ENCODE measurements at regions not wholly inside any gene's neighbourhood (a gene's known extent, or its start where the extent isn't known, plus 50 kb on each side); places are given as distances from the start of the nearest gene placed in this dataset.

DNA sequence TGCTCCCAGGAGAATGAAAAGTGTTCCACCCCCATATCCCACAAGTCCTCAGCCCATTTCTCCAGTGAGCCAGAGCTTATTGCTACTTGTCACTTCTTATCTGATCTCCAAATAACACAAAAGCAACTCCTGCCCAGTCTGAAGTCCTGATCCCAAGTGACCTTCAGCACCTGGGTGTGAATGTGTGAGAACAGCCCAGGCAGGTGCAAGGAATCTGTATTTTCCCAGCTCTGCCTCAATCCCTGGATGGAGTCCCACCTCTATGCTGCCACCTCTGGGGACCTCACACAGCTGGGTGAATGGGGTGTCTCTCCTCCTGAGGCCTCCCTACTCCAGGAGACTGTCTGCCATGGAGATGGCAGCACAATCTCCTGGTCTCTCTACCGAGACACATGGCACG is 402.4 kb upstream of the PROX1 start:
- Histone ChIP-seq H3K27ac (no peak overlapping the region), H3K36me3 (ENCODE audit: insufficient read depth in 1 of 2, low read depth in 1 of 2) (no peaks in the 10 kb centered on the region), H3K9me3 (no peaks in the 10 kb centered on the region), H3K4me3 (no peak overlapping the region), H3K4me1 (no peaks in the 10 kb centered on the region), H3K27me3 (ENCODE audit: insufficient read depth in 3 of 3, low read length in 2 of 3) (no peaks in the 10 kb centered on the region)
- WGBS, 3 donors = 89 to 97% (median 93%) methylated on average over 2 of the region's 2 CpGs
- TF ChIP-seq, protein P1, sequence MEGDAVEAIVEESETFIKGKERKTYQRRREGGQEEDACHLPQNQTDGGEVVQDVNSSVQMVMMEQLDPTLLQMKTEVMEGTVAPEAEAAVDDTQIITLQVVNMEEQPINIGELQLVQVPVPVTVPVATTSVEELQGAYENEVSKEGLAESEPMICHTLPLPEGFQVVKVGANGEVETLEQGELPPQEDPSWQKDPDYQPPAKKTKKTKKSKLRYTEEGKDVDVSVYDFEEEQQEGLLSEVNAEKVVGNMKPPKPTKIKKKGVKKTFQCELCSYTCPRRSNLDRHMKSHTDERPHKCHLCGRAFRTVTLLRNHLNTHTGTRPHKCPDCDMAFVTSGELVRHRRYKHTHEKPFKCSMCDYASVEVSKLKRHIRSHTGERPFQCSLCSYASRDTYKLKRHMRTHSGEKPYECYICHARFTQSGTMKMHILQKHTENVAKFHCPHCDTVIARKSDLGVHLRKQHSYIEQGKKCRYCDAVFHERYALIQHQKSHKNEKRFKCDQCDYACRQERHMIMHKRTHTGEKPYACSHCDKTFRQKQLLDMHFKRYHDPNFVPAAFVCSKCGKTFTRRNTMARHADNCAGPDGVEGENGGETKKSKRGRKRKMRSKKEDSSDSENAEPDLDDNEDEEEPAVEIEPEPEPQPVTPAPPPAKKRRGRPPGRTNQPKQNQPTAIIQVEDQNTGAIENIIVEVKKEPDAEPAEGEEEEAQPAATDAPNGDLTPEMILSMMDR (IDR thresholded peaks at IDR 0.05) = no peak
- ATAC-seq = no peak
- no peak for DNase-seq
- intact Hi-C loops (cut with DNase I) = no loop called here

DNA sequence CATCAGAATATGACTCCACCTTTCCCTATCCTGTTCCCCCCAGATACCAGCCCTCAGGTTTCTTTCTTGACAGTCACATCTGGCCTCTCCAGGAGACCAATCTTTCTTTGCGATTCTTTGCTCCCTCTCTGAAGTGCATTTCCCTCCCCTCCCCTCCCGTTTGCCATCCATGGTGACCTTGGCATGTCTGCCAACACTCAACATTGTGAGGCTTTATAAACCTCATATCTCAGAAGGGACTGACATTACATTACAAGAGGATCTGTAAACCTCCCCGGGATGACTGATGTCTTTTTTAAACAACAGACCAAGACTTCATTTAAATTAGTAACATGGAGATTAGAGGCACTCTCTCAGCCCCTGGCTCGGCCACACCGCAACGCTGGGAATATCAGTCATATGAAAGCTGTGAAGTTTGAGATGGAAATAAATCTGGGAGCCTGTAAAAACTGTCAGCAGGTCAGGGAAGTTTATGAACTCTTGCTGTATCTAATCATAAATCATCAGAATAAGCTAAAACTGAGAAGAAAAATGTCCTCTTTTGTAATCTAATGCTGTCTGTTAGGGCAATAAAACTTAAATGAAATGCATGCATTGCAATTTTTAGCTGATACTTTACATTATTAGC is 401.7 kb upstream of the PROX1 start:
- intact Hi-C loops (cut with DNase I) = no loop called here
- ATAC-seq = no peak

DNA sequence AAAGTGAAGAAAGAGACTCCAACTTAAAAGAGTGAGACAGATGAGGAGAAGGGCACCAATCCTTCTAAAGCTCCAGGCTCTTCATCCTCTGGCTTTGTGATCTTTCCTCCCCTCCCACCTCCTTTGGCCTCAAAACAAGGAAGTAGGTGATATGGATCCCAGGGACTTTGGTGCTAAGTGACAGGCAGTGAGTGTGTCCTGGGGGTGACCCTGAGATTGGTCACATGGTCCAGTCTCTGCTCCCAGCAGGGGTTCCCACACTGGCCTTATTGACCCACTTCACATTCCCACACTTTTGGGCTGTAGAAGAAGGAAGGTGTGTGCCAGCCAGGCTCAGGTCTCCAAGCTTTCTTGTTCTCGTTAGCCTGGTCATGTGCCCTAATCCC is 401.2 kb upstream of the PROX1 start:
- WGBS, 3 donors = 31 to 84% (median 83%) methylated on average over 1 of the region's 1 CpG
- intact Hi-C loops (cut with DNase I) = no loop called here

More for the DNA sequence above, 401.7 kb upstream of the PROX1 start:
- Histone ChIP-seq H3K36me3 (ENCODE audit: insufficient read depth in 1 of 2, low read depth in 1 of 2) (no peaks in the 10 kb centered on the region), H3K27me3 (ENCODE audit: insufficient read depth in 3 of 3, low read length in 2 of 3) (no peaks in the 10 kb centered on the region), H3K4me1 (no peaks in the 10 kb centered on the region), H3K27ac (no peak overlapping the region), H3K9me3 (no peaks in the 10 kb centered on the region), H3K4me3 (no peak overlapping the region)
- no peak for DNase-seq
- TF ChIP-seq, protein P1 (IDR thresholded peaks at IDR 0.05) = no peak
- WGBS, 3 donors = 39 to 58% (median 43%) methylated on average over 6 of the region's 6 CpGs

DNA sequence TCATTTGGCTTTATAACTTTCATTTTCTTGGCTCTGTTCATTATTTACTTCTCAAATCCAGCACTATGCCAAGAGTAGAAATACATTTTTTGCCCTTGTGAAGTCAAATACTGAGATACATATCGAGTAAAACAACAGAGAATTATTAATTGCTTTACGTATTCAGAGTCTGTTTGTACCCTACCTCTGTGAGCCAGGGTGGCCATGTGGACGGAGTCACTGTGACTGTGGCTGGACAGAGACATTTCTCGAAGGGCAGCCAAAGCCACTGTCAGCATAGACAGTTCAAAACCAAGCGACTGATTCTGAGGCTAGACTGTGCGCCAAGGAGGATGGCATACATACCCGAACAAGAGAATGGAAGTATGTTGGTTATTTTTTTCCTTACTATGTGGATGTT is 391.0 kb upstream of the PROX1 start:
- Histone ChIP-seq H3K4me1 (no peaks in the 10 kb centered on the region), H3K27ac (no peak overlapping the region), H3K4me3 (no peak overlapping the region), H3K27me3 (ENCODE audit: insufficient read depth in 3 of 3, low read length in 2 of 3) (no peaks in the 10 kb centered on the region), H3K36me3 (ENCODE audit: insufficient read depth in 1 of 2, low read depth in 1 of 2) (no peaks in the 10 kb centered on the region), H3K9me3 (no peaks in the 10 kb centered on the region)
- ATAC-seq = no peak
- TF ChIP-seq, protein P1 (IDR thresholded peaks at IDR 0.05) = no peak
- intact Hi-C loops (cut with DNase I) = no loop called here
- WGBS, 3 donors = 83 to 89% (median 87%) methylated on average over 7 of the region's 7 CpGs
- DNase-seq = no peak

More for the DNA sequence above, 401.2 kb upstream of the PROX1 start:
- ATAC-seq (no peak), DNase-seq (no peak)
- Histone ChIP-seq H3K27ac (no peak overlapping the region), H3K36me3 (ENCODE audit: insufficient read depth in 1 of 2, low read depth in 1 of 2) (no peaks in the 10 kb centered on the region), H3K4me1 (no peaks in the 10 kb centered on the region), H3K9me3 (no peaks in the 10 kb centered on the region), H3K27me3 (ENCODE audit: insufficient read depth in 3 of 3, low read length in 2 of 3) (no peaks in the 10 kb centered on the region), H3K4me3 (no peak overlapping the region)
- TF ChIP-seq, protein P1 (IDR thresholded peaks at IDR 0.05) = no peak

DNA sequence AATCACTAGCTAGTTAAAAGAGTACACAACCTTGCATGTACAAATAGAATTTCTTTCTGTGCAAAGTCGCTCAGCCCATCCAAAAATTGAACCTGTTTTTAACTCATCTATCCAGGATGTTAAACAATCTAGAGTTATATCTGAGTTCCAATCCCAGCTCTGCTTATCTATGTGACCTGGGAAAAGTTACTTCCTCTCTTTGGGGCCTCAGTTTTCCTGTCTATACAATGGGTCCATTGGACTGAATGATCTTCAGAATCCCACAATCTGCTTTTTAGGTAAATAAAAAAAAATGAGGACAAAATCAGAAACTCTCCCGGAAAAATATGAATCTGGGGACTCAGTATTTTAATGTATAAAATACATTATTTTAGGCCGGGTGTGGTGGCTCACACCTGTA is 389.5 kb upstream of the PROX1 start:
- intact Hi-C loops (cut with DNase I) = no loop called here
- DNase-seq = no peak
- Histone ChIP-seq H3K27me3 (ENCODE audit: insufficient read depth in 3 of 3, low read length in 2 of 3) (no peaks in the 10 kb centered on the region), H3K4me3 (no peak overlapping the region), H3K36me3 (ENCODE audit: insufficient read depth in 1 of 2, low read depth in 1 of 2) (no peaks in the 10 kb centered on the region), H3K4me1 (no peaks in the 10 kb centered on the region), H3K9me3 (no peaks in the 10 kb centered on the region), H3K27ac (no peak overlapping the region)
- 97 to 100% (median 97%) methylated on average over 3 of the region's 3 CpGs for WGBS, 3 donors
- ATAC-seq = no peak
- TF ChIP-seq, protein P1 (IDR thresholded peaks at IDR 0.05) = no peak

All from psoas muscle (tissue), 7 donors.